Stimulated activated CD8-positive, alpha-beta memory T cell treated with anti-CD3 and anti-CD28 coated beads, Interleukin-7, amount 100 ng/mL, for 24 hours (primary cell): ENCODE measurements at regions not wholly inside any gene's neighbourhood (a gene's known extent, or its start where the extent isn't known, plus 50 kb on each side); places are given as distances from the start of the nearest gene placed in this dataset.
"Not testable (repeated sequence)": the region's sequence is repeated elsewhere in the genome, so short reads cannot be mapped to it uniquely, and the experiment has no call there.

Source experiments
- DNase-seq: peaks from one replicate; pipeline ENCODE4 v3.0.0-alpha.2; 2020; ENCODE audit warnings: low read depth

- no peak for DNase-seq
These were observed 401.9 kb downstream of the THBS2 start for GRCh38 chr6:168851460-168852375.

GRCh38 chr6:168850027-168850736, 403.5 kb downstream of the THBS2 start:
- DNase-seq, result not testable (repeated sequence)

- no peak for DNase-seq
These were observed 404.2 kb downstream of the THBS2 start for GRCh38 chr6:168849459-168849858.

GRCh38 chr6:168848797-168849196, 404.8 kb downstream of the THBS2 start:
- DNase-seq, result no peak

- DNase-seq, result no peak
These were observed 404.0 kb downstream of the SMOC2 start for GRCh38 chr6:168844821-168845609.

- not testable (repeated sequence) for DNase-seq
These were observed 401.7 kb downstream of the SMOC2 start for GRCh38 chr6:168842632-168843212.

GRCh38 chr6:168841609-168842278, 400.8 kb downstream of the SMOC2 start:
- no peak for DNase-seq

- not testable (repeated sequence) for DNase-seq
These were observed 399.9 kb downstream of the SMOC2 start for GRCh38 chr6:168840932-168841331.

- not testable (repeated sequence) for DNase-seq
These were observed 399.3 kb downstream of the SMOC2 start for GRCh38 chr6:168840299-168840698.

GRCh38 chr6:168838037-168838399, 397.0 kb downstream of the SMOC2 start:
- no peak for DNase-seq

GRCh38 chr6:168837254-168838036, 396.5 kb downstream of the SMOC2 start:
- DNase-seq, result no peak

GRCh38 chr6:168835991-168836390, 395.0 kb downstream of the SMOC2 start:
- DNase-seq, result no peak

GRCh38 chr6:168834801-168835200, 393.8 kb downstream of the SMOC2 start:
- DNase-seq, result no peak

GRCh38 chr6:168834042-168834587, 393.1 kb downstream of the SMOC2 start:
- no peak for DNase-seq

- no peak for DNase-seq
These were observed 387.8 kb downstream of the SMOC2 start for GRCh38 chr6:168828800-168829199.

GRCh38 chr6:168828035-168828434, 387.1 kb downstream of the SMOC2 start:
- DNase-seq, result no peak

- DNase-seq, result no peak
These were observed 386.5 kb downstream of the SMOC2 start for GRCh38 chr6:168827586-168827871.

GRCh38 chr6:168826726-168827585, 386.0 kb downstream of the SMOC2 start:
- DNase-seq, result no peak

GRCh38 chr6:168826078-168826390, 385.1 kb downstream of the SMOC2 start:
- no peak for DNase-seq
